GM10266 (cell line): ENCODE measurements at regions not wholly inside any gene's neighbourhood (a gene's known extent, or its start where the extent isn't known, plus 50 kb on each side); places are given as distances from the start of the nearest gene placed in this dataset.

Source experiments
- DNase-seq: peaks from one replicate; pipeline ENCODE4 v3.0.0; 2012; ENCODE audit errors: extremely low spot score
- CTCF ChIP-seq: IDR thresholded peaks from 2 replicates; pipeline ENCODE4 v1.5.1; 2012; ENCODE audit warnings: mild to moderate bottlenecking, low read depth; ENCODE audit not compliant: control insufficient read depth, insufficient read depth; ENCODE audit errors: missing control alignments

- no peak for TF ChIP-seq CTCF
- no peak for DNase-seq
Measured at GRCh38 chr16:9034056-9034455, 57.4 kb upstream of the HAPSTR1 start.

- no peak for TF ChIP-seq CTCF
- DNase-seq = no peak
Measured at GRCh38 chr16:9035996-9036395, 55.4 kb upstream of the HAPSTR1 start.

- TF ChIP-seq CTCF = no peak
- no peak for DNase-seq
Measured at GRCh38 chr16:9039210-9039609, 52.2 kb upstream of the HAPSTR1 start.

- TF ChIP-seq CTCF = no peak
- DNase-seq = no peak
Measured at GRCh38 chr16:9040800-9041412, 50.5 kb upstream of the HAPSTR1 start.
